Pancreas (tissue), 10 donors: ENCODE measurements at regions not wholly inside any gene's neighbourhood (a gene's known extent, or its start where the extent isn't known, plus 50 kb on each side); places are given as distances from the start of the nearest gene placed in this dataset.

Source experiments
- ATAC-seq, 4 donors: fragments of 200-7000 bp; cut with Tn5 transposase; one replicate each; pipeline versions ENCODE4 v1.8.0 to v1.9.1; 2020; ENCODE audit warnings: mild to moderate bottlenecking in 4 of 4, moderate library complexity in 4 of 4
- DNase-seq, 6 donors: peaks; one replicate each; pipeline ENCODE4 v3.0.0-alpha.2; 2020
- FAIRE-seq: peaks from 2 replicates; lab custom pipeline; 2012; peaks lifted over from hg19 to GRCh38; lab: Jason Lieb, UNC
- H3K27ac ChIP-seq, 4 donors: fragments of 200-600 bp; sonication (generic); 1 replicate in 3 of 4; 2 replicates in 1 of 4; pipeline versions ENCODE4 v1.5.0 to v1.8.0; 2020
- H3K27me3 ChIP-seq, 4 donors: fragments of 200-600 bp; one replicate each; pipeline ENCODE4 v1.8.0; 2021
- H3K36me3 ChIP-seq, 3 donors: fragments of 200-600 bp; sonication (generic) in 1 of 3; one replicate each; pipeline versions ENCODE4 v1.5.0 to v1.8.0; 2020 to 2021
- H3K4me1 ChIP-seq, 3 donors: fragments of 200-600 bp; one replicate each; pipeline ENCODE4 v1.8.0; 2021
- H3K4me3 ChIP-seq, 4 donors: fragments of 200-600 bp; sonication (generic) in 2 of 4; one replicate each; pipeline versions ENCODE4 v1.5.0 to v1.8.0; 2020 to 2021
- H3K9me3 ChIP-seq, 4 donors: fragments of 200-600 bp; one replicate each; pipeline ENCODE4 v1.8.0; 2021
- WGBS, 2 donors: extraction: QIAGEN DNeasy Blood & Tissue Kit; methylation state at CpG; one replicate each; pipeline ENCODE4 v1.1.7; 2013; 5-methylcytosine and 5-hydroxymethylcytosine counted together
- intact Hi-C, 3 donors: fragments of 100-400 bp; cut with DNase I; formaldehyde crosslinking; loops; one replicate each; pipeline versions ENCODE4 v1.11.1 to v1.14.2; 2022
- TF ChIP-seq, protein P1 (sequence below), 4 donors: fragments of 200-600 bp; sonication (generic) in 3 of 4; IDR thresholded peaks; one replicate each; pipeline versions ENCODE4 v1.5.0 to v1.8.0; 2021; ENCODE audit warnings: antibody characterized with exemption in 4 of 4
- donor health status: healthy with polysubstance abuse.
- donor health status: DM: no; HTN: no; CAD: no; lungs with moderate emphysema.
- donor health status: DM: no; HTN: no; CAD: no.
- donor health status: control.
- donor health status: control.
- donor health status: Bipolar disorder and iron deficiency.
- donor health status: DM: yes; HTN: yes; CAD: no.
- donor health status: DM: no; HTN: no; CAD: no.
- donor health status: DM: no; HTN: no; CAD: no.
- donor health status: DM: yes; HTN: yes; CAD: no.

DNA sequence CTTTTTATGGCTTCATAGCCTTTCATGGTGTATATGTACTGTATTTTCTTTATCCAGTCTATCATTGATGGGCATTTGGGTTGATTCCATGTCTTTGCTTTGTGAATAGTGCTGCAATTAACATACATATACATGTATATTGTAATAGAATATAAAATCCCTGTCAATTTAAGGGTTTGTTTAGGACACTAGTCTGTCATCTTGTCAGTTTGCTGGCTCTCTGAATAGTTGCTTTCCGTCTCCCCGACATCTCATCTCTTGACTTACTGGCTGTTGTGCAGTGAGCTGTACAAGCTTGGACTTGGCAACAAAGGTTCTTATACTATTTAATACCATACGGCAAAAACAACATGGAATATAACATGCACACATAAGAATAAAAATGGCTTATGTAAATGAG is 1487.5 kb downstream of the LRRC4C start:
- TF ChIP-seq, protein P1, sequence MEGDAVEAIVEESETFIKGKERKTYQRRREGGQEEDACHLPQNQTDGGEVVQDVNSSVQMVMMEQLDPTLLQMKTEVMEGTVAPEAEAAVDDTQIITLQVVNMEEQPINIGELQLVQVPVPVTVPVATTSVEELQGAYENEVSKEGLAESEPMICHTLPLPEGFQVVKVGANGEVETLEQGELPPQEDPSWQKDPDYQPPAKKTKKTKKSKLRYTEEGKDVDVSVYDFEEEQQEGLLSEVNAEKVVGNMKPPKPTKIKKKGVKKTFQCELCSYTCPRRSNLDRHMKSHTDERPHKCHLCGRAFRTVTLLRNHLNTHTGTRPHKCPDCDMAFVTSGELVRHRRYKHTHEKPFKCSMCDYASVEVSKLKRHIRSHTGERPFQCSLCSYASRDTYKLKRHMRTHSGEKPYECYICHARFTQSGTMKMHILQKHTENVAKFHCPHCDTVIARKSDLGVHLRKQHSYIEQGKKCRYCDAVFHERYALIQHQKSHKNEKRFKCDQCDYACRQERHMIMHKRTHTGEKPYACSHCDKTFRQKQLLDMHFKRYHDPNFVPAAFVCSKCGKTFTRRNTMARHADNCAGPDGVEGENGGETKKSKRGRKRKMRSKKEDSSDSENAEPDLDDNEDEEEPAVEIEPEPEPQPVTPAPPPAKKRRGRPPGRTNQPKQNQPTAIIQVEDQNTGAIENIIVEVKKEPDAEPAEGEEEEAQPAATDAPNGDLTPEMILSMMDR (IDR thresholded peaks at IDR 0.05) = no peak
- H3K9me3 ChIP-seq = no peaks in the 10 kb centered on the region
- no peaks in the 10 kb centered on the region for H3K27me3 ChIP-seq
- H3K36me3 ChIP-seq = no peaks in the 10 kb centered on the region
- 87 to 91% methylated on average over 3 of the region's 3 CpGs for WGBS, 2 donors
- no peak overlapping the region for H3K27ac ChIP-seq
- no peak overlapping the region for H3K4me3 ChIP-seq
- no peaks in the 10 kb centered on the region for H3K4me1 ChIP-seq
- intact Hi-C loops = no loop called here
- DNase-seq = no peak
- no peak for ATAC-seq
- FAIRE-seq = no peak

GRCh38 chr11:39968071-39968470 is 1491.4 kb downstream of the LRRC4C start:
- Histone ChIP-seq H3K9me3 (no peaks in the 10 kb centered on the region), H3K4me1 (no peaks in the 10 kb centered on the region), H3K27ac (no peak overlapping the region), H3K27me3 (no peaks in the 10 kb centered on the region), H3K36me3 (no peaks in the 10 kb centered on the region), H3K4me3 (no peak overlapping the region)
- ATAC-seq (no peak), FAIRE-seq (no peak), DNase-seq (no peak)
- intact Hi-C loops = no loop called here
- TF ChIP-seq, protein P1 (IDR thresholded peaks at IDR 0.05) = no peak
- WGBS, 2 donors = 78 to 88% methylated on average over 5 of the region's 5 CpGs

GRCh38 chr11:39965701-39966100 is 1493.8 kb downstream of the LRRC4C start:
- ATAC-seq (no peak), FAIRE-seq (no peak), DNase-seq (no peak)
- TF ChIP-seq, protein P1 (IDR thresholded peaks at IDR 0.05) = no peak
- no peaks in the 10 kb centered on the region for H3K36me3 ChIP-seq
- H3K4me1 ChIP-seq = no peaks in the 10 kb centered on the region
- WGBS, 2 donors = 65 to 71% methylated on average over 4 of the region's 5 CpGs
- no peaks in the 10 kb centered on the region for H3K9me3 ChIP-seq
- no peaks in the 10 kb centered on the region for H3K27me3 ChIP-seq
- intact Hi-C loops = no loop called here
- no peak overlapping the region for H3K27ac ChIP-seq
- H3K4me3 ChIP-seq = no peak overlapping the region

GRCh38 chr11:39960206-39960605 is 1499.2 kb downstream of the LRRC4C start:
- no peak for DNase-seq
- 59 to 64% methylated on average over 6 of the region's 6 CpGs for WGBS, 2 donors
- Histone ChIP-seq H3K4me3 (no peak overlapping the region), H3K36me3 (no peaks in the 10 kb centered on the region), H3K27ac (no peak overlapping the region), H3K4me1 (no peaks in the 10 kb centered on the region), H3K27me3 (no peaks in the 10 kb centered on the region), H3K9me3 (no peaks in the 10 kb centered on the region)
- no peak for ATAC-seq
- FAIRE-seq = no peak
- TF ChIP-seq, protein P1 (IDR thresholded peaks at IDR 0.05) = no peak
- intact Hi-C loops = no loop called here

- Histone ChIP-seq H3K4me1 (no peaks in the 10 kb centered on the region), H3K36me3 (no peaks in the 10 kb centered on the region), H3K9me3 (no peaks in the 10 kb centered on the region), H3K27me3 (no peaks in the 10 kb centered on the region), H3K4me3 (no peak overlapping the region), H3K27ac (no peak overlapping the region)
- DNase-seq = no peak
- intact Hi-C loops = no loop called here
- ATAC-seq = no peak
- 59 to 63% methylated on average over 3 of the region's 3 CpGs for WGBS, 2 donors
- TF ChIP-seq, protein P1 (IDR thresholded peaks at IDR 0.05) = no peak
- FAIRE-seq = no peak
These were observed 1526.5 kb downstream of the LRRC4C start for GRCh38 chr11:39932966-39933365.
